NT2/D1 (cell line): ENCODE measurements at regions not wholly inside any gene's neighbourhood (a gene's known extent, or its start where the extent isn't known, plus 50 kb on each side); places are given as distances from the start of the nearest gene placed in this dataset.

Experiments used
- SUZ12 ChIP-seq: IDR thresholded peaks from 2 replicates; pipeline ENCODE4 v1.6.1; 2011; ENCODE audit not compliant: insufficient read length, insufficient read depth; ENCODE audit errors: extremely low read depth
- YY1 ChIP-seq: IDR thresholded peaks from 2 replicates; pipeline ENCODE4 v1.6.1; 2011; ENCODE audit not compliant: insufficient read length, insufficient read depth
- ZNF274 ChIP-seq: IDR thresholded peaks from 2 replicates; pipeline ENCODE4 v1.6.1; 2011; ENCODE audit warnings: mild to moderate bottlenecking, low read depth, low read length

DNA sequence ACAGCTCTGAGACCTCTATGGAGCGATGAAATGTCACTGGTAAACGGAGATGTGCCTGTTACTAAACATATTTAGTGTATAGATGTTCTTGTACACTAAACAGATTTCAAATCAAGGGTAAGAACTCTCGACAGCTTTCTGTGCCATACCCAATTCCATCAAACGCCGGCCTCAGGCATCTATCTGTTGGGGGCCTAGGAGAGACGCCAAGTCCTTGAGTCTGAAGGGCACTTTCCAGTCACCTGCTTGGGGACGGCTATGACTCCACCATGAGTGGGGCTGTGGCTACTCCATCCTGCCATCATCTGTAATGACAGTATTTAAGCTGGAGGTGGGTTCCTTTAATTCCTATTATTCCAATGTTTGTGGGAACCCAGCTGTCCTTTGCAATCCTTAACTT lies 87.8 kb downstream of the SHANK2 start:
- TF ChIP-seq ZNF274: no peak
- no peak for TF ChIP-seq YY1
- no peak for TF ChIP-seq SUZ12
